GM23338 (cell line): ENCODE measurements at regions not wholly inside any gene's neighbourhood (a gene's known extent, or its start where the extent isn't known, plus 50 kb on each side); places are given as distances from the start of the nearest gene placed in this dataset.
A peak's percentile ranks its signal among the peaks of the same experiment; 100 is the strongest.

Source experiments
- ATAC-seq: fragments of 200-7000 bp; cut with Tn5 transposase; 3 replicates; pipeline ENCODE4 v1.9.1; 2020
- DNase-seq: peaks from one replicate; pipeline ENCODE4 v3.0.0-alpha.2; 2015; ENCODE audit warnings: low spot score
- H2AFZ ChIP-seq: fragments of 200-600 bp; sonication (generic); 2 replicates; pipeline ENCODE4 v1.8.0; 2016; ENCODE audit warnings: antibody characterized with exemption, mild to moderate bottlenecking, moderate library complexity
- H3F3A ChIP-seq: fragments of 200-600 bp; sonication (generic); replicated peaks from 2 replicates; pipeline ENCODE4 v1.8.0; 2017; ENCODE audit warnings: antibody characterized with exemption, mixed run types, low read depth
- H3K27ac ChIP-seq: fragments of 200-600 bp; sonication (generic); 2 replicates; pipeline ENCODE4 v1.6.1; 2016; ENCODE audit warnings: low read depth
- H3K27me3 ChIP-seq: fragments of 200-600 bp; sonication (generic); 2 replicates; pipeline ENCODE4 v1.8.0; 2016; ENCODE audit warnings: mild to moderate bottlenecking, mixed run types, moderate library complexity; ENCODE audit not compliant: insufficient read depth
- H3K36me3 ChIP-seq: fragments of 200-600 bp; sonication (generic); 2 replicates; pipeline ENCODE4 v1.8.0; 2016; ENCODE audit warnings: mild to moderate bottlenecking; ENCODE audit not compliant: insufficient read depth
- H3K4me1 ChIP-seq: fragments of 200-600 bp; sonication (generic); 2 replicates; pipeline ENCODE4 v1.8.0; 2016; ENCODE audit warnings: mild to moderate bottlenecking, moderate library complexity; ENCODE audit not compliant: insufficient read depth
- H3K4me2 ChIP-seq: fragments of 200-600 bp; sonication (generic); 2 replicates; pipeline ENCODE4 v1.7.1; 2017; ENCODE audit warnings: mixed run types
- H3K4me3 ChIP-seq: fragments of 200-600 bp; sonication (generic); 2 replicates; pipeline ENCODE4 v1.6.1; 2016; ENCODE audit warnings: mixed run types
- H3K79me2 ChIP-seq: fragments of 200-600 bp; sonication (generic); replicated peaks from 2 replicates; pipeline ENCODE4 v1.8.0; 2017; ENCODE audit warnings: mild to moderate bottlenecking; ENCODE audit not compliant: insufficient read depth
- H3K9me2 ChIP-seq: fragments of 200-600 bp; sonication (generic); 2 replicates; pipeline ENCODE4 v1.8.0; 2017; ENCODE audit not compliant: insufficient read depth
- H4K20me1 ChIP-seq: fragments of 200-600 bp; sonication (generic); replicated peaks from 2 replicates; pipeline ENCODE4 v1.8.0; 2017; ENCODE audit warnings: mild to moderate bottlenecking; ENCODE audit not compliant: insufficient read depth
- H3K27ac Mint-ChIP-seq: 2 replicates; pipeline ENCODE4 v1.8.0; 2020; ENCODE audit warnings: inconsistent platforms, mild to moderate bottlenecking, moderate library complexity, mixed read lengths
- H3K27me3 Mint-ChIP-seq: 3 replicates; pipeline ENCODE4 v1.8.0; 2022; ENCODE audit warnings: low read depth, mild to moderate bottlenecking, moderate library complexity, mixed read lengths, inconsistent platforms; ENCODE audit not compliant: insufficient read depth, poor library complexity
- H3K36me3 Mint-ChIP-seq: 3 replicates; pipeline ENCODE4 v1.8.0; 2021; ENCODE audit warnings: low read depth, mild to moderate bottlenecking, inconsistent platforms, moderate library complexity, mixed read lengths
- H3K4me1 Mint-ChIP-seq: 3 replicates; pipeline ENCODE4 v1.8.0; 2020; ENCODE audit warnings: mild to moderate bottlenecking, inconsistent platforms, mixed read lengths
- H3K4me3 Mint-ChIP-seq: 3 replicates; pipeline ENCODE4 v1.8.0; 2021; ENCODE audit warnings: moderate library complexity, mild to moderate bottlenecking, inconsistent platforms, mixed read lengths
- H3K9me3 Mint-ChIP-seq: 3 replicates; pipeline ENCODE4 v1.8.0; 2020; ENCODE audit warnings: moderate library complexity, mild to moderate bottlenecking, inconsistent platforms, mixed read lengths
- CREB1 ChIP-seq: fragments of 250-450 bp; sonication (Bioruptor Pico); IDR thresholded peaks from 2 replicates; pipeline ENCODE4 v1.5.0; 2020; ENCODE audit warnings: low read depth, mild to moderate bottlenecking, moderate library complexity
- EZH2 ChIP-seq: fragments of 200-600 bp; sonication (generic); IDR thresholded peaks from one replicate; pipeline ENCODE4 v1.8.0; 2017; ENCODE audit warnings: antibody characterized with exemption, mild to moderate bottlenecking, low read depth; ENCODE audit not compliant: unreplicated experiment
- EZH2phosphoT487 ChIP-seq: fragments of 200-600 bp; sonication (generic); IDR thresholded peaks from one replicate; pipeline ENCODE4 v1.8.1; 2018; ENCODE audit warnings: antibody characterized with exemption; ENCODE audit not compliant: unreplicated experiment
- JUNB ChIP-seq: IDR thresholded peaks from one replicate; pipeline ENCODE4 v1.6.1; 2016; ENCODE audit warnings: antibody characterized with exemption; ENCODE audit not compliant: unreplicated experiment
- NANOG ChIP-seq: IDR thresholded peaks from 2 replicates; pipeline ENCODE4 v1.6.1; 2016; ENCODE audit warnings: antibody characterized with exemption, borderline replicate concordance
- POLR2AphosphoS5 ChIP-seq: IDR thresholded peaks from 2 replicates; pipeline ENCODE4 v1.6.1; 2016; ENCODE audit warnings: antibody characterized with exemption, low read depth
- STAT1 ChIP-seq: IDR thresholded peaks from one replicate; pipeline ENCODE4 v1.6.1; 2016; ENCODE audit warnings: antibody characterized with exemption; ENCODE audit not compliant: unreplicated experiment
- ZNF114 ChIP-seq: fragments of 250-450 bp; sonication (Bioruptor Pico); IDR thresholded peaks from 2 replicates; pipeline ENCODE4 v1.5.0; 2020; ENCODE audit warnings: mild to moderate bottlenecking, moderate library complexity
- ZNF331 ChIP-seq: fragments of 250-450 bp; sonication (Bioruptor Pico); IDR thresholded peaks from 2 replicates; pipeline ENCODE4 v1.5.0; 2020; ENCODE audit warnings: low read depth, mild to moderate bottlenecking, moderate library complexity
- ZNF462 ChIP-seq: fragments of 250-450 bp; sonication (Bioruptor Pico); IDR thresholded peaks from 2 replicates; pipeline ENCODE4 v1.5.0; 2020; ENCODE audit warnings: mild to moderate bottlenecking, moderate library complexity
- TF ChIP-seq, protein P1 (sequence below): IDR thresholded peaks from one replicate; pipeline ENCODE4 v1.6.1; 2018; ENCODE audit warnings: antibody characterized with exemption; ENCODE audit not compliant: unreplicated experiment
- TF ChIP-seq, protein P2 (sequence below): IDR thresholded peaks from 2 replicates; pipeline ENCODE4 v1.6.1; 2016; ENCODE audit warnings: antibody characterized with exemption
- TF ChIP-seq, protein P3 (sequence below), 2 experiments: fragments of 200-600 bp in 1 of 2; sonication (generic) in 1 of 2; conservative IDR thresholded peaks; 2 replicates each; pipeline versions ENCODE4 v1.5.1 to v1.6.1; 2016 to 2017; ENCODE audit warnings: antibody characterized with exemption in 2 of 2, low read depth in 2 of 2, mild to moderate bottlenecking in 2 of 2, moderate library complexity in 1 of 2

DNA sequence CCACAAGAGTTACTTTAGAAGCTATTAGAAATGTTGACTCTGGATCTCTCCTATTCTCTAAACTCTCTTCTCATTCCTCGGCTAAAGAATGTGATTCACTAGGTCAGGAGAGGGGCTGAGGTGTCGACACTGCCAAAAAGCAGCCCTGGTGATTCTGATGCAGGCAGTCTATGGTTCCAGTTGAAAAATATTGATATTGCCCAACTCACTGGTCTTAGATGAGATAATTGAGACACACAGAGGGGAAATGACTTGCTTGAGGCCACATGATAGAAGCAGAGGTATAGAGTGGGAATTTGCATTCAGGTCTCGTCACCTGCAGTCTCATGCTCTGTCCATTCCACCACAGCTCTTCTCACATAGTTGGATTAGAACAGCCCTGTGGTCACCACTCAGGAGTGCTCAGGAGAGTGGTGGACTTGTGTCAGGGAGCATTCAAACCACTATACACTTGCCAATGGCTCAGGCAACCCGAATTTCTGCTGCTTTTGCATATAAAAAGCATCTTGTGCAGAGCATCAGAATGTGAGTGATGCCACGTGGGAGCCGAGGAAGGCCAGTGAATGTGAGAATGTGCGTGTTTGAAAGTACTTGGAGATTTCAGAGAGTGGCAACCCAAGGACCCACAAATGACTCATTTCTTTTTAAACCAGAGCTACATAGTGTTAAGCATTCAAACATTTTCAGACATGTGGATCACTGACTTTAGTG lies 65.1 kb upstream of the CTLA4 start:
- ATAC-seq (no peak), DNase-seq (no peak)
- H3K27me3 ChIP-seq: no peaks in the 10 kb centered on the region
- H3K4me1 ChIP-seq: no peaks in the 10 kb centered on the region
- no peaks in the 10 kb centered on the region for H3K79me2 ChIP-seq
- TF ChIP-seq CREB1: no peak
- TF ChIP-seq, protein P1, sequence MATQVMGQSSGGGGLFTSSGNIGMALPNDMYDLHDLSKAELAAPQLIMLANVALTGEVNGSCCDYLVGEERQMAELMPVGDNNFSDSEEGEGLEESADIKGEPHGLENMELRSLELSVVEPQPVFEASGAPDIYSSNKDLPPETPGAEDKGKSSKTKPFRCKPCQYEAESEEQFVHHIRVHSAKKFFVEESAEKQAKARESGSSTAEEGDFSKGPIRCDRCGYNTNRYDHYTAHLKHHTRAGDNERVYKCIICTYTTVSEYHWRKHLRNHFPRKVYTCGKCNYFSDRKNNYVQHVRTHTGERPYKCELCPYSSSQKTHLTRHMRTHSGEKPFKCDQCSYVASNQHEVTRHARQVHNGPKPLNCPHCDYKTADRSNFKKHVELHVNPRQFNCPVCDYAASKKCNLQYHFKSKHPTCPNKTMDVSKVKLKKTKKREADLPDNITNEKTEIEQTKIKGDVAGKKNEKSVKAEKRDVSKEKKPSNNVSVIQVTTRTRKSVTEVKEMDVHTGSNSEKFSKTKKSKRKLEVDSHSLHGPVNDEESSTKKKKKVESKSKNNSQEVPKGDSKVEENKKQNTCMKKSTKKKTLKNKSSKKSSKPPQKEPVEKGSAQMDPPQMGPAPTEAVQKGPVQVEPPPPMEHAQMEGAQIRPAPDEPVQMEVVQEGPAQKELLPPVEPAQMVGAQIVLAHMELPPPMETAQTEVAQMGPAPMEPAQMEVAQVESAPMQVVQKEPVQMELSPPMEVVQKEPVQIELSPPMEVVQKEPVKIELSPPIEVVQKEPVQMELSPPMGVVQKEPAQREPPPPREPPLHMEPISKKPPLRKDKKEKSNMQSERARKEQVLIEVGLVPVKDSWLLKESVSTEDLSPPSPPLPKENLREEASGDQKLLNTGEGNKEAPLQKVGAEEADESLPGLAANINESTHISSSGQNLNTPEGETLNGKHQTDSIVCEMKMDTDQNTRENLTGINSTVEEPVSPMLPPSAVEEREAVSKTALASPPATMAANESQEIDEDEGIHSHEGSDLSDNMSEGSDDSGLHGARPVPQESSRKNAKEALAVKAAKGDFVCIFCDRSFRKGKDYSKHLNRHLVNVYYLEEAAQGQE: no peak
- TF ChIP-seq EZH2: no peak
- TF ChIP-seq ZNF331: no peak
- no peak for TF ChIP-seq ZNF462 (CRISPR knock-in tag)
- TF ChIP-seq, protein P2, sequence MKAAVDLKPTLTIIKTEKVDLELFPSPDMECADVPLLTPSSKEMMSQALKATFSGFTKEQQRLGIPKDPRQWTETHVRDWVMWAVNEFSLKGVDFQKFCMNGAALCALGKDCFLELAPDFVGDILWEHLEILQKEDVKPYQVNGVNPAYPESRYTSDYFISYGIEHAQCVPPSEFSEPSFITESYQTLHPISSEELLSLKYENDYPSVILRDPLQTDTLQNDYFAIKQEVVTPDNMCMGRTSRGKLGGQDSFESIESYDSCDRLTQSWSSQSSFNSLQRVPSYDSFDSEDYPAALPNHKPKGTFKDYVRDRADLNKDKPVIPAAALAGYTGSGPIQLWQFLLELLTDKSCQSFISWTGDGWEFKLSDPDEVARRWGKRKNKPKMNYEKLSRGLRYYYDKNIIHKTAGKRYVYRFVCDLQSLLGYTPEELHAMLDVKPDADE: no peak
- no peak for TF ChIP-seq ZNF114 (CRISPR knock-in tag)
- TF ChIP-seq POLR2AphosphoS5: no peak
- TF ChIP-seq, protein P3, sequence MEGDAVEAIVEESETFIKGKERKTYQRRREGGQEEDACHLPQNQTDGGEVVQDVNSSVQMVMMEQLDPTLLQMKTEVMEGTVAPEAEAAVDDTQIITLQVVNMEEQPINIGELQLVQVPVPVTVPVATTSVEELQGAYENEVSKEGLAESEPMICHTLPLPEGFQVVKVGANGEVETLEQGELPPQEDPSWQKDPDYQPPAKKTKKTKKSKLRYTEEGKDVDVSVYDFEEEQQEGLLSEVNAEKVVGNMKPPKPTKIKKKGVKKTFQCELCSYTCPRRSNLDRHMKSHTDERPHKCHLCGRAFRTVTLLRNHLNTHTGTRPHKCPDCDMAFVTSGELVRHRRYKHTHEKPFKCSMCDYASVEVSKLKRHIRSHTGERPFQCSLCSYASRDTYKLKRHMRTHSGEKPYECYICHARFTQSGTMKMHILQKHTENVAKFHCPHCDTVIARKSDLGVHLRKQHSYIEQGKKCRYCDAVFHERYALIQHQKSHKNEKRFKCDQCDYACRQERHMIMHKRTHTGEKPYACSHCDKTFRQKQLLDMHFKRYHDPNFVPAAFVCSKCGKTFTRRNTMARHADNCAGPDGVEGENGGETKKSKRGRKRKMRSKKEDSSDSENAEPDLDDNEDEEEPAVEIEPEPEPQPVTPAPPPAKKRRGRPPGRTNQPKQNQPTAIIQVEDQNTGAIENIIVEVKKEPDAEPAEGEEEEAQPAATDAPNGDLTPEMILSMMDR (conservative IDR thresholded peaks at IDR 0.05; ENCODE audit: low read depth in 2 of 2): no peak
- no peak for TF ChIP-seq NANOG
- no peak for TF ChIP-seq JUNB
- no peak for TF ChIP-seq STAT1
- TF ChIP-seq EZH2phosphoT487: no peak
- no peak overlapping the region for H3K4me3 ChIP-seq
- H3K36me3 ChIP-seq: no peaks in the 10 kb centered on the region
- H3K27ac Mint-ChIP-seq: no peak overlapping the region
- no peak overlapping the region for H3K27ac ChIP-seq
- no peak overlapping the region for H3K4me2 ChIP-seq
- H3K9me3 Mint-ChIP-seq: peaks cover 12% of the 10 kb centered on the region
- peak overlapping the region; percentile 47; the same call in 1 of the 2 replicates for H2AFZ ChIP-seq
- peaks cover 7% of the 10 kb centered on the region; the same call in 1 of the 3 replicates for H3K4me1 Mint-ChIP-seq
- H4K20me1 ChIP-seq: no peaks in the 10 kb centered on the region
- H3K9me2 ChIP-seq: no peaks in the 10 kb centered on the region
- no peaks in the 10 kb centered on the region for H3F3A ChIP-seq
- no peak overlapping the region for H3K4me3 Mint-ChIP-seq
- no peaks in the 10 kb centered on the region for H3K36me3 Mint-ChIP-seq
- H3K27me3 Mint-ChIP-seq: peaks cover 2% of the 10 kb centered on the region
